PFSK-1 (cell line): ENCODE measurements at regions not wholly inside any gene's neighbourhood (a gene's known extent, or its start where the extent isn't known, plus 50 kb on each side); places are given as distances from the start of the nearest gene placed in this dataset.

Source experiments
- FOXP2 ChIP-seq: optimal IDR thresholded peaks from 2 replicates; pipeline ENCODE3; 2011; ENCODE audit warnings: borderline replicate concordance, control low read depth, inconsistent platforms; ENCODE audit not compliant: insufficient read depth; ENCODE audit errors: extremely low read length, extremely low read depth
- POLR2AphosphoS5 ChIP-seq: IDR thresholded peaks from 2 replicates; pipeline ENCODE4 v1.6.1; 2012; ENCODE audit warnings: low read depth, mild to moderate bottlenecking, control low read depth, low read length, moderate library complexity
- REST ChIP-seq, 2 experiments: IDR thresholded peaks; 2 replicates each; pipeline versions ENCODE4 v1.6.1 to v1.8.0; 2011 to 2012; ENCODE audit warnings: low read depth in 2 of 2, low read length in 2 of 2, control low read depth in 1 of 2, inconsistent platforms in 1 of 2, mild to moderate bottlenecking in 1 of 2, moderate library complexity in 1 of 2; ENCODE audit not compliant: insufficient read depth in 1 of 2
- SIN3A ChIP-seq: IDR thresholded peaks from 2 replicates; pipeline ENCODE4 v1.6.1; 2012; ENCODE audit warnings: mild to moderate bottlenecking, low read length, moderate library complexity, borderline replicate concordance; ENCODE audit not compliant: insufficient read depth
- TAF1 ChIP-seq: IDR thresholded peaks from 2 replicates; pipeline ENCODE4 v1.6.1; 2012; ENCODE audit warnings: low read length, control low read depth, borderline replicate concordance; ENCODE audit not compliant: insufficient read depth

- no peak for TF ChIP-seq POLR2AphosphoS5
- no peak for TF ChIP-seq REST (IDR thresholded peaks at IDR 0.05; ENCODE audit: insufficient read depth in 1 of 2, low read depth in 2 of 2, low read length in 2 of 2)
Measured at GRCh38 chr4:38223306-38223705, 263.1 kb downstream of the PTTG2 start.

- TF ChIP-seq FOXP2, result no peak
- no peak for TF ChIP-seq POLR2AphosphoS5
- no peak for TF ChIP-seq SIN3A
- no peak for TF ChIP-seq REST (IDR thresholded peaks at IDR 0.05; ENCODE audit: insufficient read depth in 1 of 2, low read depth in 2 of 2, low read length in 2 of 2)
- TF ChIP-seq TAF1, result no peak
Measured at GRCh38 chr4:38223782-38224236, 263.6 kb downstream of the PTTG2 start.

- TF ChIP-seq SIN3A, result no peak
- TF ChIP-seq POLR2AphosphoS5, result no peak
- TF ChIP-seq TAF1, result no peak
- no peak for TF ChIP-seq REST (IDR thresholded peaks at IDR 0.05; ENCODE audit: insufficient read depth in 1 of 2, low read depth in 2 of 2, low read length in 2 of 2)
- TF ChIP-seq FOXP2, result no peak
Measured at GRCh38 chr4:38224850-38225249, 264.7 kb downstream of the PTTG2 start.

- TF ChIP-seq POLR2AphosphoS5 (no peak), SIN3A (no peak), REST (IDR thresholded peaks at IDR 0.05; ENCODE audit: insufficient read depth in 1 of 2, low read depth in 2 of 2, low read length in 2 of 2) (no peak), TAF1 (no peak), FOXP2 (no peak)
Measured at GRCh38 chr4:38226170-38226569, 266.0 kb downstream of the PTTG2 start.

- TF ChIP-seq FOXP2 (no peak), REST (IDR thresholded peaks at IDR 0.05; ENCODE audit: insufficient read depth in 1 of 2, low read depth in 2 of 2, low read length in 2 of 2) (no peak), SIN3A (no peak), POLR2AphosphoS5 (no peak), TAF1 (no peak)
Measured at GRCh38 chr4:38230121-38230801, 270.1 kb downstream of the PTTG2 start.
